GM18907 (cell line): ENCODE measurements at regions not wholly inside any gene's neighbourhood (a gene's known extent, or its start where the extent isn't known, plus 50 kb on each side); places are given as distances from the start of the nearest gene placed in this dataset.

Source experiments
- ATAC-seq: cut with Tn5 transposase; IDR thresholded peaks from one replicate; pipeline ENCODE4 v1.9.1; 2021; ENCODE audit warnings: mild to moderate bottlenecking, moderate library complexity; ENCODE audit not compliant: unreplicated experiment

- no peak for ATAC-seq
These were observed 67.1 kb upstream of the SPIN2A start for GRCh38 chrX:57204306-57204705.

- no peak for ATAC-seq
These were observed 74.6 kb upstream of the FAAH2 start for GRCh38 chrX:57211906-57212305.

- ATAC-seq: no peak
These were observed 58.8 kb upstream of the FAAH2 start for GRCh38 chrX:57227691-57228090.

GRCh38 chrX:57232658-57233360 is 53.7 kb upstream of the FAAH2 start:
- ATAC-seq: peak; percentile 94
